NCI-H1436 treated with DMSO at 0.1 percent for 48 hours (cell line): ENCODE measurements at regions not wholly inside any gene's neighbourhood (a gene's known extent, or its start where the extent isn't known, plus 50 kb on each side); places are given as distances from the start of the nearest gene placed in this dataset.
A peak's percentile ranks its signal among the peaks of the same experiment; 100 is the strongest.

Experiments
- DNase-seq: peaks from one replicate; lab custom pipeline; 2025; lab: John Stamatoyannopoulos, UW

- DNase-seq, result no peak
Observed at GRCh38 chr6:90435207-90435899, 138.7 kb upstream of the BACH2 start.

GRCh38 chr6:90434094-90434493 is 137.5 kb upstream of the BACH2 start:
- DNase-seq, result no peak

GRCh38 chr6:90432937-90433336 is 136.3 kb upstream of the BACH2 start:
- no peak for DNase-seq

GRCh38 chr6:90432041-90432775 is 135.6 kb upstream of the BACH2 start:
- no peak for DNase-seq

GRCh38 chr6:90431576-90431975 is 134.9 kb upstream of the BACH2 start:
- DNase-seq, result no peak

- no peak for DNase-seq
Observed at GRCh38 chr6:90429713-90430112, 133.1 kb upstream of the BACH2 start.

- no peak for DNase-seq
Observed at GRCh38 chr6:90428514-90428913, 131.9 kb upstream of the BACH2 start.

GRCh38 chr6:90425161-90425641 is 128.6 kb upstream of the BACH2 start:
- DNase-seq, result no peak

GRCh38 chr6:90424580-90424979 is 127.9 kb upstream of the BACH2 start:
- no peak for DNase-seq

GRCh38 chr6:90421666-90422065 is 125.0 kb upstream of the BACH2 start:
- DNase-seq, result no peak

GRCh38 chr6:90420500-90420899 is 123.9 kb upstream of the BACH2 start:
- no peak for DNase-seq

GRCh38 chr6:90417385-90417784 is 120.7 kb upstream of the BACH2 start:
- no peak for DNase-seq

- no peak for DNase-seq
Observed at GRCh38 chr6:90416322-90416721, 119.7 kb upstream of the BACH2 start.

- DNase-seq, result no peak
Observed at GRCh38 chr6:90415178-90415577, 118.5 kb upstream of the BACH2 start.

GRCh38 chr6:90414352-90414751 is 117.7 kb upstream of the BACH2 start:
- DNase-seq, result no peak

GRCh38 chr6:90413867-90414266 is 117.2 kb upstream of the BACH2 start:
- peak; percentile 18 for DNase-seq

- no peak for DNase-seq
Observed at GRCh38 chr6:90413396-90413795, 116.8 kb upstream of the BACH2 start.

GRCh38 chr6:90412538-90413369 is 116.1 kb upstream of the BACH2 start:
- DNase-seq, result no peak

GRCh38 chr6:90411292-90411781 is 114.7 kb upstream of the BACH2 start:
- DNase-seq, result no peak

- no peak for DNase-seq
Observed at GRCh38 chr6:90409700-90410099, 113.1 kb upstream of the BACH2 start.

- no peak for DNase-seq
Observed at GRCh38 chr6:90406957-90407356, 110.3 kb upstream of the BACH2 start.

- no peak for DNase-seq
Observed at GRCh38 chr6:90406142-90406794, 109.6 kb upstream of the BACH2 start.
